Kidney capillary endothelial cell (primary cell): ENCODE measurements at regions not wholly inside any gene's neighbourhood (a gene's known extent, or its start where the extent isn't known, plus 50 kb on each side); places are given as distances from the start of the nearest gene placed in this dataset.

Source experiments
- DNase-seq: peaks from one replicate; pipeline ENCODE4 v3.0.0-alpha.2; 2018; ENCODE audit warnings: low spot score

- no peak for DNase-seq
These were observed 100.1 kb upstream of the NPHP3 start for GRCh38 chr3:132822266-132822665.

GRCh38 chr3:132821314-132821713, 99.1 kb upstream of the NPHP3 start:
- no peak for DNase-seq

GRCh38 chr3:132818251-132818650, 96.0 kb upstream of the NPHP3 start:
- no peak for DNase-seq

GRCh38 chr3:132817646-132818177, 95.5 kb upstream of the NPHP3 start:
- no peak for DNase-seq

- no peak for DNase-seq
These were observed 82.9 kb upstream of the NPHP3 start for GRCh38 chr3:132805071-132805470.

GRCh38 chr3:132804498-132804897, 82.3 kb upstream of the NPHP3 start:
- no peak for DNase-seq

- DNase-seq: no peak
These were observed 81.7 kb upstream of the NPHP3 start for GRCh38 chr3:132803889-132804288.

- no peak for DNase-seq
These were observed 78.7 kb upstream of the NPHP3 start for GRCh38 chr3:132800958-132801357.

GRCh38 chr3:132790806-132791205, 68.6 kb upstream of the NPHP3 start:
- DNase-seq: no peak

- DNase-seq: no peak
These were observed 67.8 kb upstream of the NPHP3 start for GRCh38 chr3:132789959-132790358.

GRCh38 chr3:132788301-132788671, 66.1 kb upstream of the NPHP3 start:
- no peak for DNase-seq

GRCh38 chr3:132787616-132788300, 65.5 kb upstream of the NPHP3 start:
- no peak for DNase-seq

- no peak for DNase-seq
These were observed 64.7 kb upstream of the NPHP3 start for GRCh38 chr3:132786890-132787289.

GRCh38 chr3:132785292-132785691, 63.1 kb upstream of the NPHP3 start:
- DNase-seq: no peak

GRCh38 chr3:132784502-132785025, 62.4 kb upstream of the NPHP3 start:
- no peak for DNase-seq

- DNase-seq: no peak
These were observed 60.9 kb upstream of the NPHP3 start for GRCh38 chr3:132783152-132783551.

GRCh38 chr3:132781922-132782321, 59.7 kb upstream of the NPHP3 start:
- no peak for DNase-seq

- no peak for DNase-seq
These were observed 55.0 kb upstream of the NPHP3 start for GRCh38 chr3:132777171-132777570.

- no peak for DNase-seq
These were observed 50.9 kb upstream of the NPHP3 start for GRCh38 chr3:132773071-132773619.

- no peak for DNase-seq
These were observed 50.0 kb upstream of the NPHP3 start for GRCh38 chr3:132772252-132772651.
